GM18951 (cell line): ENCODE measurements at regions not wholly inside any gene's neighbourhood (a gene's known extent, or its start where the extent isn't known, plus 50 kb on each side); places are given as distances from the start of the nearest gene placed in this dataset.
"Not testable (repeated sequence)": the region's sequence is repeated elsewhere in the genome, so short reads cannot be mapped to it uniquely, and the experiment has no call there.

Source experiments
- POLR2A ChIP-seq: IDR thresholded peaks from 4 replicates; pipeline ENCODE4 v1.6.1; 2011; ENCODE audit warnings: mild to moderate bottlenecking; ENCODE audit not compliant: insufficient read length, insufficient read depth; ENCODE audit errors: extremely low read depth
- in situ Hi-C: fragments of 300-500 bp; cut with MboI; formaldehyde crosslinking; loops from one replicate; pipeline ENCODE4 v1.12.0; 2022; ENCODE audit warnings: low sequenced_read_pairs, mixed read lengths, inconsistent platforms; ENCODE audit not compliant: unreplicated experiment

GRCh38 chr6:18603361-18603760, 216.2 kb downstream of the RNF144B start:
- in situ Hi-C loops, result no loop called here
- no peak for TF ChIP-seq POLR2A

- in situ Hi-C loops, result no loop called here
- TF ChIP-seq POLR2A, result no peak
These were observed 218.7 kb downstream of the RNF144B start for GRCh38 chr6:18605841-18606240.

GRCh38 chr6:18609715-18610114, 222.6 kb downstream of the RNF144B start:
- no peak for TF ChIP-seq POLR2A
- in situ Hi-C loops, result no loop called here

- in situ Hi-C loops, result no loop called here
- TF ChIP-seq POLR2A, result no peak
These were observed 226.3 kb downstream of the RNF144B start for GRCh38 chr6:18613319-18613925.

GRCh38 chr6:18629571-18629970, 242.4 kb downstream of the RNF144B start:
- in situ Hi-C loops, result no loop called here
- no peak for TF ChIP-seq POLR2A

GRCh38 chr6:18632670-18633410, 245.7 kb downstream of the RNF144B start:
- TF ChIP-seq POLR2A, result no peak
- in situ Hi-C loops, result no loop called here

GRCh38 chr6:18634912-18635311, 247.8 kb downstream of the RNF144B start:
- in situ Hi-C loops, result no loop called here

GRCh38 chr6:18640134-18640533, 253.0 kb downstream of the RNF144B start:
- no peak for TF ChIP-seq POLR2A
- in situ Hi-C loops, result no loop called here

More at GRCh38 chr6:18634912-18635311, 247.8 kb downstream of the RNF144B start:
- no peak for TF ChIP-seq POLR2A

- no peak for TF ChIP-seq POLR2A
- in situ Hi-C loops, result no loop called here
These were observed 253.6 kb downstream of the RNF144B start for GRCh38 chr6:18640754-18641153.

- TF ChIP-seq POLR2A, result no peak
- in situ Hi-C loops, result no loop called here
These were observed 267.7 kb downstream of the RNF144B start for GRCh38 chr6:18654821-18655220.

GRCh38 chr6:18656506-18656905, 269.4 kb downstream of the RNF144B start:
- in situ Hi-C loops, result no loop called here
- TF ChIP-seq POLR2A, result no peak

GRCh38 chr6:18659994-18660393, 272.8 kb downstream of the RNF144B start:
- in situ Hi-C loops, result not testable (repeated sequence)

- in situ Hi-C loops, result no loop called here
- no peak for TF ChIP-seq POLR2A
These were observed 275.9 kb downstream of the RNF144B start for GRCh38 chr6:18663011-18663410.

GRCh38 chr6:18664401-18664800, 277.3 kb downstream of the RNF144B start:
- in situ Hi-C loops, result no loop called here
- TF ChIP-seq POLR2A, result no peak
